ENCODE measurements at regions not wholly inside any gene's neighbourhood (a gene's known extent, or its start where the extent isn't known, plus 50 kb on each side); places are given as distances from the start of the nearest gene placed in this dataset.

DNA sequence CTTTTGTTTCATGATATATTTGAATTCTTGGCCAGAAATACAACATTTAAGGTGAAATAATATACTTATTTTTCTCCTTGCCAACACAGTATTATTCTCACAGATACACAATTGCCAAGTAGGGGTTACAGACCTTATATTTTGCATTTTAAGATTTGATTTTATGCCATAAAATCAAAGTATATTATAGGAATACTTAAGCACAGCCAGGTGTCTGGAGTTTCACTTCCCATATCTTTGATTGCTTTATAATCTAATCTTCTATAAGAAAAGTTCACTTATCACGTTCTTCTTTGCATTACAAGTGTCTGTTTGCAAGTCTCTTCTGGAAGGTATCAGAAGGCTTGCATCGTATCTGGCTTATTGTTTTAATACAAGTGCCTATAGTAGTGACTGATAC lies 327.7 kb upstream of the MANEA start:
- CTCF ChIA-PET, result interaction anchor here (1.9 kb wide), 1 partner anchor 47 kb away, joined by 20 read pairs; no protein-coding TSS in a partner anchor
- WGBS (ENCODE audit: low lambda C conversion rate), result 46% methylated on average over 2 of the region's 2 CpGs

More for the DNA sequence above, 327.7 kb upstream of the MANEA start:
- no peak overlapping the region for H3K27ac ChIP-seq (ENCODE audit: low read depth in 2 of 2, low read length in 1 of 2)
- H3F3A ChIP-seq (replicated peaks; ENCODE audit: insufficient read depth), result no peaks in the 10 kb centered on the region
- no peaks in the 10 kb centered on the region for H3K27me3 ChIP-seq (ENCODE audit: insufficient read depth)
- no peaks in the 10 kb centered on the region for H3K9me2 ChIP-seq
- no peaks in the 10 kb centered on the region for H3K36me3 ChIP-seq (replicated peaks in 1 of 2; ENCODE audit: control insufficient read depth in 1 of 2, insufficient read depth in 2 of 2, low read length in 1 of 2)
- H4K20me1 ChIP-seq (ENCODE audit: insufficient read depth), result no peaks in the 10 kb centered on the region
- H3K9me3 ChIP-seq, result no peaks in the 10 kb centered on the region
- H2AFZ ChIP-seq (ENCODE audit: low read depth), result peak overlapping the region; percentile 17; the same call in 1 of the 2 replicates
- no peaks in the 10 kb centered on the region for H3K79me2 ChIP-seq (ENCODE audit: insufficient read depth)
- no peak overlapping the region for H3K4me2 ChIP-seq
- POLR2A ChIA-PET, result no interaction called here
- TF ChIP-seq, protein P1, sequence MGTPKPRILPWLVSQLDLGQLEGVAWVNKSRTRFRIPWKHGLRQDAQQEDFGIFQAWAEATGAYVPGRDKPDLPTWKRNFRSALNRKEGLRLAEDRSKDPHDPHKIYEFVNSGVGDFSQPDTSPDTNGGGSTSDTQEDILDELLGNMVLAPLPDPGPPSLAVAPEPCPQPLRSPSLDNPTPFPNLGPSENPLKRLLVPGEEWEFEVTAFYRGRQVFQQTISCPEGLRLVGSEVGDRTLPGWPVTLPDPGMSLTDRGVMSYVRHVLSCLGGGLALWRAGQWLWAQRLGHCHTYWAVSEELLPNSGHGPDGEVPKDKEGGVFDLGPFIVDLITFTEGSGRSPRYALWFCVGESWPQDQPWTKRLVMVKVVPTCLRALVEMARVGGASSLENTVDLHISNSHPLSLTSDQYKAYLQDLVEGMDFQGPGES (IDR thresholded peaks at IDR 0.05; ENCODE audit: low read depth, low read length), result no peak
- TF ChIP-seq, protein P2, sequence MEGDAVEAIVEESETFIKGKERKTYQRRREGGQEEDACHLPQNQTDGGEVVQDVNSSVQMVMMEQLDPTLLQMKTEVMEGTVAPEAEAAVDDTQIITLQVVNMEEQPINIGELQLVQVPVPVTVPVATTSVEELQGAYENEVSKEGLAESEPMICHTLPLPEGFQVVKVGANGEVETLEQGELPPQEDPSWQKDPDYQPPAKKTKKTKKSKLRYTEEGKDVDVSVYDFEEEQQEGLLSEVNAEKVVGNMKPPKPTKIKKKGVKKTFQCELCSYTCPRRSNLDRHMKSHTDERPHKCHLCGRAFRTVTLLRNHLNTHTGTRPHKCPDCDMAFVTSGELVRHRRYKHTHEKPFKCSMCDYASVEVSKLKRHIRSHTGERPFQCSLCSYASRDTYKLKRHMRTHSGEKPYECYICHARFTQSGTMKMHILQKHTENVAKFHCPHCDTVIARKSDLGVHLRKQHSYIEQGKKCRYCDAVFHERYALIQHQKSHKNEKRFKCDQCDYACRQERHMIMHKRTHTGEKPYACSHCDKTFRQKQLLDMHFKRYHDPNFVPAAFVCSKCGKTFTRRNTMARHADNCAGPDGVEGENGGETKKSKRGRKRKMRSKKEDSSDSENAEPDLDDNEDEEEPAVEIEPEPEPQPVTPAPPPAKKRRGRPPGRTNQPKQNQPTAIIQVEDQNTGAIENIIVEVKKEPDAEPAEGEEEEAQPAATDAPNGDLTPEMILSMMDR (IDR thresholded peaks at IDR 0.05), result no peak
- TF ChIP-seq REST (IDR thresholded peaks at IDR 0.05; ENCODE audit: low read depth, low read length), result no peak
- TF ChIP-seq RFX5 (IDR thresholded peaks at IDR 0.05; ENCODE audit: low read length), result no peak
- no peak for TF ChIP-seq POLR2AphosphoS5 (IDR thresholded peaks at IDR 0.05; ENCODE audit: low read depth, low read length)
- TF ChIP-seq FOXM1 (IDR thresholded peaks at IDR 0.05; ENCODE audit: low read depth), result no peak
- no peak for TF ChIP-seq TCF12 (IDR thresholded peaks at IDR 0.05)
- TF ChIP-seq YY1 (IDR thresholded peaks at IDR 0.05; ENCODE audit: low read depth), result no peak
- TF ChIP-seq CHD2 (IDR thresholded peaks at IDR 0.05; ENCODE audit: low read length, partially characterized antibody), result no peak
- TF ChIP-seq FOXJ3 (CRISPR knock-in tag; IDR thresholded peaks at IDR 0.05), result no peak
- TF ChIP-seq JUND (IDR thresholded peaks at IDR 0.05), result no peak
- no peak for TF ChIP-seq SMC3 (IDR thresholded peaks at IDR 0.05; ENCODE audit: low read depth, low read length)
- TF ChIP-seq RCOR1 (IDR thresholded peaks at IDR 0.05; ENCODE audit: low read length), result no peak
- no peak for TF ChIP-seq MXI1 (IDR thresholded peaks at IDR 0.05; ENCODE audit: low read depth, low read length)
- TF ChIP-seq TEAD4 (IDR thresholded peaks at IDR 0.05; ENCODE audit: borderline replicate concordance, insufficient read depth), result no peak
- no peak for TF ChIP-seq ELF1 (IDR thresholded peaks at IDR 0.05)
- no peak for TF ChIP-seq SIN3A (IDR thresholded peaks at IDR 0.05; ENCODE audit: borderline replicate concordance, low read depth, low read length)
- no peak overlapping the region for H3K4me3 ChIP-seq (ENCODE audit: low read depth in 2 of 2, low read length in 1 of 2)
- no peak for DNase-seq
- H3K4me1 ChIP-seq (ENCODE audit: control insufficient read depth in 1 of 2, insufficient read depth in 2 of 2, low read depth in 1 of 2, low read length in 1 of 2), result no peaks in the 10 kb centered on the region; a peak in 1 of 4 replicates
- no peak overlapping the region for H3K9ac ChIP-seq
